ENCODE measurements at regions not wholly inside any gene's neighbourhood (a gene's known extent, or its start where the extent isn't known, plus 50 kb on each side); places are given as distances from the start of the nearest gene placed in this dataset.
"Not testable (repeated sequence)": the region's sequence is repeated elsewhere in the genome, so short reads cannot be mapped to it uniquely, and the experiment has no call there.

DNA sequence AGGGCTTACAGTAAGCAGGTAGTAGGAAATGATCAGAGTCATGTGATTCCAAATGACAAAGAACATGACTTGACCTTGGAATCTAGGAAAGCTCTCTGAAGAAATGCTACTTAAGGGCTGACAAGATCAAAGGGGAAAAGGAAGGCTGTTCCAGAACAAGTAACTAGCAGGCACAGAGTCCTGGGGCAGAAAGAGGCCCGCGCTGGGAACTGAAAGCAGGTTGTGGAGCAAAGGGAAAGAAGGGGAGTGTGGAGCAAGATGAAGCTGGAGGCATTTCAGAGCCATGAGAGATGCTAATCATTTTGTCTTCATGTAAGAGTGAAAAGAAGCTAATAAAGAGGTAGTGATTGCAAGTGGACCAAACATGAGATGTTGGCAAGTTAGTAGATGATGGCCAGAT lies 397.5 kb downstream of the DTWD2 start:
- Histone ChIP-seq H3K27me3 (ENCODE audit: control insufficient read depth, insufficient read depth, low read length) (no peaks in the 10 kb centered on the region), H3K36me3 (ENCODE audit: control insufficient read depth, insufficient read depth, low read length) (no peaks in the 10 kb centered on the region), H3K4me3 (ENCODE audit: low read length) (no peak overlapping the region), H3K27ac (ENCODE audit: low read length) (no peak overlapping the region), H3K4me1 (ENCODE audit: control insufficient read depth, insufficient read depth, low read length) (no peaks in the 10 kb centered on the region), H3K9me3 (replicated peaks; ENCODE audit: control insufficient read depth, low read depth, low read length) (no peaks in the 10 kb centered on the region)
- no peak for DNase-seq
- WGBS (ENCODE audit: insufficient coverage) = 91% methylated on average over 2 of the region's 2 CpGs

- no peaks in the 10 kb centered on the region for H3K27me3 ChIP-seq (ENCODE audit: control insufficient read depth, insufficient read depth, low read length)
- no peaks in the 10 kb centered on the region for H3K36me3 ChIP-seq (ENCODE audit: control insufficient read depth, insufficient read depth, low read length)
- H3K4me1 ChIP-seq (ENCODE audit: control insufficient read depth, insufficient read depth, low read length) = peaks cover 9% of the 10 kb centered on the region
- no CpG with 5 or more reads among the region's 5 CpGs for WGBS (ENCODE audit: insufficient coverage)
- no peaks in the 10 kb centered on the region for H3K9me3 ChIP-seq (replicated peaks; ENCODE audit: control insufficient read depth, low read depth, low read length)
- DNase-seq = peak; percentile 31
- no peak overlapping the region for H3K4me3 ChIP-seq (ENCODE audit: low read length)
- H3K27ac ChIP-seq (ENCODE audit: low read length) = no peak overlapping the region
These were observed 407.4 kb downstream of the DTWD2 start for GRCh38 chr5:118580949-118581348.

- DNase-seq = peak; percentile 68
- Histone ChIP-seq H3K36me3 (ENCODE audit: control insufficient read depth, insufficient read depth, low read length) (no peaks in the 10 kb centered on the region), H3K9me3 (replicated peaks; ENCODE audit: control insufficient read depth, low read depth, low read length) (no peaks in the 10 kb centered on the region), H3K27ac (ENCODE audit: low read length) (peak overlapping the region; percentile 56), H3K4me3 (ENCODE audit: low read length) (no peak overlapping the region), H3K27me3 (ENCODE audit: control insufficient read depth, insufficient read depth, low read length) (no peaks in the 10 kb centered on the region), H3K4me1 (ENCODE audit: control insufficient read depth, insufficient read depth, low read length) (peaks cover 9% of the 10 kb centered on the region)
- WGBS (ENCODE audit: insufficient coverage) = no CpG with 5 or more reads among the region's 3 CpGs
These were observed 410.3 kb downstream of the DTWD2 start for GRCh38 chr5:118578093-118578492.

DNA sequence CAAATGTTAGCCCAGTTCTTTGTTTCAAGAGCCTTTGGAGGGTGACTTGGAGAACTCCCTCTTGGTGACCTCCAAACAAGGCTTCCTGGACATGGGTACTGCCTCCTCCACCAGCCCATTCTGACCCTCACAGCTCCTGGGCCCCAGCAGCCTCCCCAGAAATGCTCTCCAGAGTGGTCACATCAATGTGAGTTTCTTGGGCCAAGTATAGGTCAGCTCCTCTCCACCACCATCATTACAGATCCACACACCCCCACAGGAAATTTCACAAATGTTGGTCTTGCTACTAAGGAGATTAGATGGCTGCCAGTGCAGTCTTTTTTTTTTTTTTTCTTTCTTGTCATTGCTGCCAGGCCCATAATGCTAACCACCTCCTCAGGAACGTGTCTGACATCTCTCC lies 410.7 kb downstream of the DTWD2 start:
- no CpG with 5 or more reads among the region's 1 CpG for WGBS (ENCODE audit: insufficient coverage)
- H3K4me1 ChIP-seq (ENCODE audit: control insufficient read depth, insufficient read depth, low read length) = peaks cover 9% of the 10 kb centered on the region
- peak overlapping the region; percentile 56 for H3K27ac ChIP-seq (ENCODE audit: low read length)
- no peaks in the 10 kb centered on the region for H3K9me3 ChIP-seq (replicated peaks; ENCODE audit: control insufficient read depth, low read depth, low read length)
- DNase-seq = no peak
- H3K4me3 ChIP-seq (ENCODE audit: low read length) = no peak overlapping the region
- no peaks in the 10 kb centered on the region for H3K36me3 ChIP-seq (ENCODE audit: control insufficient read depth, insufficient read depth, low read length)
- H3K27me3 ChIP-seq (ENCODE audit: control insufficient read depth, insufficient read depth, low read length) = no peaks in the 10 kb centered on the region

DNA sequence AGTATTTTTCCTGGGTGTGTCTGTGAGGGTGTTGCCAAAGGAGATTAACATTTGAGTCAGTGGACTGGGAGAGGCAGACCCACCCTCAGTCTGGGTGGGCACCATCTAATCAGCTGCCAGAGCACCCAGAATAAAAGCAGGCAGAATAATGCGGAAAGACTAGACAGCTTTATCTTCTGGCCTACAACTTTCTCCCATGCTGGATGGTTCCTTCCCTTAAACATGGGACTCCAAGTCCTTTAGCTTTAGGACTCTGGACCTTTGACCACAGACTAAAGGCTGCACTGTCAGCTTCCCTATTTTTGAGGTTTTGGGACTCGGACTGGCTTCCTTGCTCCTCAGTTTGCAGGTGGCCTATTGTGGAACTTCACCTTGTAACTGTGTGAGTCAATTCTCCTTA lies 418.1 kb downstream of the DTWD2 start:
- not testable (repeated sequence) for H3K4me3 ChIP-seq (ENCODE audit: low read length); DNase-seq; H3K27ac ChIP-seq (ENCODE audit: low read length); H3K4me1 ChIP-seq (ENCODE audit: control insufficient read depth, insufficient read depth, low read length); H3K36me3 ChIP-seq (ENCODE audit: control insufficient read depth, insufficient read depth, low read length); H3K9me3 ChIP-seq (replicated peaks; ENCODE audit: control insufficient read depth, low read depth, low read length); H3K27me3 ChIP-seq (ENCODE audit: control insufficient read depth, insufficient read depth, low read length)
- WGBS (ENCODE audit: insufficient coverage) = 86% methylated on average over 2 of the region's 2 CpGs

- not testable (repeated sequence) for H3K4me3 ChIP-seq (ENCODE audit: low read length); H3K9me3 ChIP-seq (replicated peaks; ENCODE audit: control insufficient read depth, low read depth, low read length); H3K27ac ChIP-seq (ENCODE audit: low read length); H3K27me3 ChIP-seq (ENCODE audit: control insufficient read depth, insufficient read depth, low read length); H3K4me1 ChIP-seq (ENCODE audit: control insufficient read depth, insufficient read depth, low read length); DNase-seq; H3K36me3 ChIP-seq (ENCODE audit: control insufficient read depth, insufficient read depth, low read length)
- WGBS (ENCODE audit: insufficient coverage) = no CpG with 5 or more reads among the region's 1 CpG
These were observed 418.8 kb downstream of the DTWD2 start for GRCh38 chr5:118569596-118569995.

DNA sequence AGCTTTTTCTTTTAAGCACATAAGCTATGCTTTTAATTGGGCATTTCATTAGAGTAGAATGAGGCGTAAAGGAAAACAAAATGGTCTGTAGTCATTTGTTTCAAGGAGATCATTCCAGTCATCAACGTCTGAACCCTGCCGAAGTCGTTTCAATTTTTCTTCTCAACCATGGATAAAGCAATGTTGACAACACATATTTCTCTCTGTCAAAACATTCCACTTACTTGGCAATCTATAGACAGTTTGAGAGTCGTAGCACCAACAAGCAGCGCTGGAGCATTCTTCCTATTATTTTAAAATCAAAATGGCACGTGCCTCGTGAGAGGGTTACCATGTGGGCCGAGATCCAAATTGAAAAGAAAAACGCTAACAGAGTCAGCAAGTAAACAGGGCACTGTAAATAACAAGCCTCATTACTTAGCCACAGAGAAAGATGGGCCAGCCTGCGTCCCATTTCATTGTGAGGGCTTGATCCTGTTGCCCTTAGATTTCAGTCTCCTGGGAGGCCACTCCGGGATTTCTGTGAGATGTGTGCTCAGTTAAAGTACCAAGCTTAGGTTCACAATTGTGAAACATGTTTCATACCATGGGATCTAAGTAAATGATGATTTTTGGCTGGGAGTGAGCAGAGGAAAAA lies 422.9 kb downstream of the DTWD2 start:
- H3K4me1 ChIP-seq (ENCODE audit: control insufficient read depth, insufficient read depth, low read length) = no peaks in the 10 kb centered on the region
- no peaks in the 10 kb centered on the region for H3K36me3 ChIP-seq (ENCODE audit: control insufficient read depth, insufficient read depth, low read length)
- no peak for DNase-seq
- 72% methylated on average over 7 of the region's 12 CpGs for WGBS (ENCODE audit: insufficient coverage)
- no peak overlapping the region for H3K4me3 ChIP-seq (ENCODE audit: low read length)
- no peaks in the 10 kb centered on the region for H3K9me3 ChIP-seq (replicated peaks; ENCODE audit: control insufficient read depth, low read depth, low read length)
- no peak overlapping the region for H3K27ac ChIP-seq (ENCODE audit: low read length)
- H3K27me3 ChIP-seq (ENCODE audit: control insufficient read depth, insufficient read depth, low read length) = no peaks in the 10 kb centered on the region

- Histone ChIP-seq H3K27me3 (ENCODE audit: control insufficient read depth, insufficient read depth, low read length) (no peaks in the 10 kb centered on the region), H3K27ac (ENCODE audit: low read length) (no peak overlapping the region), H3K4me3 (ENCODE audit: low read length) (no peak overlapping the region), H3K4me1 (ENCODE audit: control insufficient read depth, insufficient read depth, low read length) (peaks cover 2% of the 10 kb centered on the region), H3K9me3 (replicated peaks; ENCODE audit: control insufficient read depth, low read depth, low read length) (no peaks in the 10 kb centered on the region), H3K36me3 (ENCODE audit: control insufficient read depth, insufficient read depth, low read length) (no peaks in the 10 kb centered on the region)
- WGBS (ENCODE audit: insufficient coverage) = no CpG with 5 or more reads among the region's 3 CpGs
- DNase-seq = no peak
These were observed 426.4 kb downstream of the DTWD2 start for GRCh38 chr5:118561971-118562370.

GRCh38 chr5:118561235-118561634 lies 427.1 kb downstream of the DTWD2 start:
- H3K27ac ChIP-seq (ENCODE audit: low read length) = no peak overlapping the region
- H3K27me3 ChIP-seq (ENCODE audit: control insufficient read depth, insufficient read depth, low read length) = no peaks in the 10 kb centered on the region
- no peak for DNase-seq
- H3K4me3 ChIP-seq (ENCODE audit: low read length) = no peak overlapping the region
- no peaks in the 10 kb centered on the region for H3K36me3 ChIP-seq (ENCODE audit: control insufficient read depth, insufficient read depth, low read length)
- H3K9me3 ChIP-seq (replicated peaks; ENCODE audit: control insufficient read depth, low read depth, low read length) = no peaks in the 10 kb centered on the region
- peaks cover 2% of the 10 kb centered on the region for H3K4me1 ChIP-seq (ENCODE audit: control insufficient read depth, insufficient read depth, low read length)

DNA sequence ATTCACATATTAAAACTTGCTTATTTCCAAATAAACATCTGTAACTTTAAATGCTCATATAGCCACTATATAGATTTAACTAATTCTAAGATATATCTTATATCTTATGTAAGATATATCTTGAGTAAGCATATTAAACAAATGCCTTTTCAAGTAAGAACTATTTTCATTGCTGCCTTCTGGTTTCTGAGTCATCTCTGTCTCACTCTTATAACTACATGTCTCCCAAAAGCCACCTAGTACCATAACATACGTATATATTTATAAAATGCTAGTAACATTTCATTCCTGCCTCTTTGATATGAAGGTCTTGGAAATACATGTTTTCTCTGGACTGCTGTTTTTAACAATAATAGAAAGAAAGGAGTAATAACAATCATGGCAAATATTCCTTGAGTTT lies 429.5 kb downstream of the DTWD2 start:
- Histone ChIP-seq H3K4me3 (ENCODE audit: low read length) (no peak overlapping the region), H3K9me3 (replicated peaks; ENCODE audit: control insufficient read depth, low read depth, low read length) (no peaks in the 10 kb centered on the region), H3K27me3 (ENCODE audit: control insufficient read depth, insufficient read depth, low read length) (no peaks in the 10 kb centered on the region), H3K27ac (ENCODE audit: low read length) (no peak overlapping the region), H3K4me1 (ENCODE audit: control insufficient read depth, insufficient read depth, low read length) (peaks cover 2% of the 10 kb centered on the region), H3K36me3 (ENCODE audit: control insufficient read depth, insufficient read depth, low read length) (no peaks in the 10 kb centered on the region)
- no CpG with 5 or more reads among the region's 1 CpG for WGBS (ENCODE audit: insufficient coverage)
- no peak for DNase-seq

DNA sequence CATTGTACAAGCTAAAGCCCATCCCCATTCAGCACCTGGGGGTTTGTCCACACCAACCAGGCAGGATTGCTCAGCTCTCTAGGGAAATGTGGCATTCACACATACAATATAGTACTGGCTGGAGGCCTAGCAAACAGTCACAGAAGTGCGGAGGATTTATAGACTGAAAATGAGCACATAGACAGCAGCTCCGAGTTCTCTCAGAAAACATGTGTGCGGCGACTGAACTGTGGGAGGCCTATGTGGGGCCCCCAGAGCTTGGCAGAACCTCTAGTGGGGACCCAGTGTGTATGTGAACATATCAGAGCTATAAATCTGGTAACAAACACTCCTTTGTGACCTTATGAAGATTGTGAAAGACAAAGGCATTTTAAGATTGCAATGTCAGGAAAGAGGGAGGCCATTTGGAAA lies 431.1 kb downstream of the DTWD2 start:
- no peaks in the 10 kb centered on the region for H3K27me3 ChIP-seq (ENCODE audit: control insufficient read depth, insufficient read depth, low read length)
- 48% methylated on average over 4 of the region's 4 CpGs for WGBS (ENCODE audit: insufficient coverage)
- peak; percentile 36 for DNase-seq

More for the DNA sequence above, 431.1 kb downstream of the DTWD2 start:
- H3K4me1 ChIP-seq (ENCODE audit: control insufficient read depth, insufficient read depth, low read length) = peaks cover 4% of the 10 kb centered on the region
- no peaks in the 10 kb centered on the region for H3K9me3 ChIP-seq (replicated peaks; ENCODE audit: control insufficient read depth, low read depth, low read length)
- no peak overlapping the region for H3K4me3 ChIP-seq (ENCODE audit: low read length)
- H3K27ac ChIP-seq (ENCODE audit: low read length) = no peak overlapping the region
- no peaks in the 10 kb centered on the region for H3K36me3 ChIP-seq (ENCODE audit: control insufficient read depth, insufficient read depth, low read length)

Measured in muscle of leg (tissue), 3 donors.